ENCODE measurements at regions not wholly inside any gene's neighbourhood (a gene's known extent, or its start where the extent isn't known, plus 50 kb on each side); places are given as distances from the start of the nearest gene placed in this dataset.

DNA sequence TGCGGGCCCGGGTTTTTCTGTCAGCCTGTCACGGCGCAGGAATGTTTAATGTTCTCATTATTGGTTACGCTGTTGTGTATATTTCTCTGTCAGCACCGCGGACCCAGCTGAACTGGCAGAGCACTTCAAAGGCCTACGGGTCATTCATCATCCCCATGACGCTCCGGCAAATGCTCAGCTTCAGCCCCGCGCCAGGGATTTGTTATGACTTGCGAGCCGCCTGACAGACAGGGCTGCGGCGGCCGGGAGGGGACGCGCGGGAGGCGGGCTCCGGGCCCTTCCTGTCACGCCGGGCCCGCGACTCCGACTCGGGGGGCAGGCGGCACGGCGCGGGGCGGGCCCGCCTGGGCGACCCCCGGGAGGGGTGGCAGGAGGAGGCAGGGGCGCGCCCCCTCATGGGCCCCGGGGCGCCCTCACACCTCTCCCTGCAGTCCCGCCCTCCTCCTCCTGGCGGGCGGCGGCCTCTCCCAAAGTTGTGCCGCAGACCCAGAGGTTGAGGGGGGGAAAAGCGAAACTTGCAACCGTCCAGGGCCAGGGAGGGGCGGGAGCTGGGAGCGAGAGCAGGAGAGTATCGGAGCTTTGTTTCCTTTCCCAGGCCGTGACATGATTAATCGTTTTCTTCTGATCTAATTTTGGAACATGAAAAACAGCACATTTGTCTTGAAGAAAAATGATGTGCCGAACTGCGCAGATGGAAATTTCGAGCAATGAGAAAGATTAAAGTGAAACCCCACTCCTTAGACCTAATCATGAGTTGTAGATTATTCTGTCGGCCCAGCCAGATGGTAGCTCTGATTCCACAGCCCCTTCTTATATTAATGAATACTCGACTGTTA is 59.3 kb upstream of the COMTD1 start:
- Histone ChIP-seq H3K36me3 (ENCODE audit: control insufficient read depth, insufficient read depth, low read length) (no peaks in the 10 kb centered on the region), H3K9me3 (replicated peaks; ENCODE audit: control insufficient read depth, low read depth, low read length) (no peaks in the 10 kb centered on the region), H3K27me3 (ENCODE audit: control insufficient read depth, insufficient read depth, low read length) (peaks cover 5% of the 10 kb centered on the region), H3K27ac (ENCODE audit: low read length) (peak overlapping the region; percentile 76), H3K4me3 (ENCODE audit: low read length) (peak overlapping the region; percentile 55), H3K4me1 (ENCODE audit: control insufficient read depth, insufficient read depth, low read length) (peaks cover 17% of the 10 kb centered on the region)
- peak; percentile 90 for DNase-seq
- WGBS (ENCODE audit: insufficient coverage), result 1% methylated on average over 34 of the region's 57 CpGs

GRCh38 chr10:75294518-75294865 is 58.7 kb upstream of the COMTD1 start:
- H3K4me1 ChIP-seq (ENCODE audit: control insufficient read depth, insufficient read depth, low read length), result peaks cover 17% of the 10 kb centered on the region
- WGBS (ENCODE audit: insufficient coverage), result 3% methylated on average over 18 of the region's 20 CpGs
- peaks cover 5% of the 10 kb centered on the region for H3K27me3 ChIP-seq (ENCODE audit: control insufficient read depth, insufficient read depth, low read length)
- no peaks in the 10 kb centered on the region for H3K9me3 ChIP-seq (replicated peaks; ENCODE audit: control insufficient read depth, low read depth, low read length)
- peak overlapping the region; percentile 55 for H3K4me3 ChIP-seq (ENCODE audit: low read length)
- peak overlapping the region; percentile 47 for H3K27ac ChIP-seq (ENCODE audit: low read length)
- H3K36me3 ChIP-seq (ENCODE audit: control insufficient read depth, insufficient read depth, low read length), result no peaks in the 10 kb centered on the region
- DNase-seq, result no peak

DNA sequence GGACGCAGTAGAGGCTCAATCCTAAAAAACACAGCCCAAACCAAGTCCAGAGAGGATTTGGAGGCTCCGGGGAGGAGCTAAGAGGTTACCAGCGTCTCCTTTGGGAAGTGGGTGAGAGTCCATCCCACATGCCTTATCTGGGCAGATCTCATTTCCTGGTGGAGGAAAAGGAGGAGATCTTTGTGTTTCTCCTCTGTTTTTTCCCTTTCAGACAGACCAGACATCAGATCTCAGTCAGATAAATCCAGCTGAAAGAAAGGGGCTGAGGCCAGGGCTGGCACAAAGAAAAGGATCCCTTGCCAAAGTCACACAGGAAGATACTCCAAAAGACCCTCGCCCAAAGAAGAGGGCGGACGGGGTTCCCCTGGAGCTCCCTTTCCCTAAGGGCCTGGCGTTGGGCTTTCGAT is 58.3 kb upstream of the COMTD1 start:
- WGBS (ENCODE audit: insufficient coverage), result no CpG with 5 or more reads among the region's 8 CpGs
- peak; percentile 41 for DNase-seq

GRCh38 chr10:75293446-75293820 is 57.7 kb upstream of the COMTD1 start:
- H3K9me3 ChIP-seq (replicated peaks; ENCODE audit: control insufficient read depth, low read depth, low read length), result no peaks in the 10 kb centered on the region
- H3K4me3 ChIP-seq (ENCODE audit: low read length), result no peak overlapping the region
- H3K27ac ChIP-seq (ENCODE audit: low read length), result no peak overlapping the region
- H3K4me1 ChIP-seq (ENCODE audit: control insufficient read depth, insufficient read depth, low read length), result peaks cover 17% of the 10 kb centered on the region
- peaks cover 8% of the 10 kb centered on the region for H3K27me3 ChIP-seq (ENCODE audit: control insufficient read depth, insufficient read depth, low read length)
- DNase-seq, result peak; percentile 38
- no CpG with 5 or more reads among the region's 3 CpGs for WGBS (ENCODE audit: insufficient coverage)
- H3K36me3 ChIP-seq (ENCODE audit: control insufficient read depth, insufficient read depth, low read length), result no peaks in the 10 kb centered on the region

More for the DNA sequence above, 58.3 kb upstream of the COMTD1 start:
- no peaks in the 10 kb centered on the region for H3K36me3 ChIP-seq (ENCODE audit: control insufficient read depth, insufficient read depth, low read length)
- H3K4me3 ChIP-seq (ENCODE audit: low read length), result no peak overlapping the region
- H3K9me3 ChIP-seq (replicated peaks; ENCODE audit: control insufficient read depth, low read depth, low read length), result no peaks in the 10 kb centered on the region
- peak overlapping the region; percentile 47 for H3K27ac ChIP-seq (ENCODE audit: low read length)
- H3K27me3 ChIP-seq (ENCODE audit: control insufficient read depth, insufficient read depth, low read length), result peaks cover 7% of the 10 kb centered on the region
- H3K4me1 ChIP-seq (ENCODE audit: control insufficient read depth, insufficient read depth, low read length), result peaks cover 17% of the 10 kb centered on the region

- H3K27ac ChIP-seq (ENCODE audit: low read length), result no peak overlapping the region
- H3K9me3 ChIP-seq (replicated peaks; ENCODE audit: control insufficient read depth, low read depth, low read length), result no peaks in the 10 kb centered on the region
- peaks cover 17% of the 10 kb centered on the region for H3K4me1 ChIP-seq (ENCODE audit: control insufficient read depth, insufficient read depth, low read length)
- DNase-seq, result no peak
- 97% methylated on average over 10 of the region's 10 CpGs for WGBS (ENCODE audit: insufficient coverage)
- H3K36me3 ChIP-seq (ENCODE audit: control insufficient read depth, insufficient read depth, low read length), result no peaks in the 10 kb centered on the region
- no peak overlapping the region for H3K4me3 ChIP-seq (ENCODE audit: low read length)
- H3K27me3 ChIP-seq (ENCODE audit: control insufficient read depth, insufficient read depth, low read length), result peaks cover 8% of the 10 kb centered on the region
Observed at GRCh38 chr10:75292794-75293445, 57.2 kb upstream of the COMTD1 start.

DNA sequence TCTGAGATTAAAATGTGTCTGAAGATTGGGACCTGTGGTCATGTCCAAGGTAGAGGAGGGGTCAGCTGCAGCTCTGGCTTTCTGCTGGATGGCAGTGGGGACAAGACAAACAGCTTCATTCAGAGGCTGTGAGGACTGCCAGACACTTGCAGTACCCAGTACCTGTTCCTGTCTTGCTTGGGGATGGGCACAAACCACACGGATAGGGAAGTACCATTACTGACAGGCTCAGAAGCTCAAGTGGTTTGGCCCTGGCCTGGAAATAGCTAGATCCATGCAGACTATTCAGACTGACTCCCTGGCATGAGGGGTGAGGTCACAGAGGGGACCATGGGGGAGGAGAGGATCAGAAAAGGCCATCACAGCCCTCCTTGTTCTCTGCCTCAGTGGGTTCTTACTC is 56.0 kb upstream of the COMTD1 start:
- Histone ChIP-seq H3K4me3 (ENCODE audit: low read length) (no peak overlapping the region), H3K27ac (ENCODE audit: low read length) (no peak overlapping the region), H3K9me3 (replicated peaks; ENCODE audit: control insufficient read depth, low read depth, low read length) (no peaks in the 10 kb centered on the region), H3K27me3 (ENCODE audit: control insufficient read depth, insufficient read depth, low read length) (peaks cover 13% of the 10 kb centered on the region), H3K36me3 (ENCODE audit: control insufficient read depth, insufficient read depth, low read length) (no peaks in the 10 kb centered on the region), H3K4me1 (ENCODE audit: control insufficient read depth, insufficient read depth, low read length) (peaks cover 17% of the 10 kb centered on the region)
- WGBS (ENCODE audit: insufficient coverage), result 88% methylated on average over 1 of the region's 1 CpG
- no peak for DNase-seq

GRCh38 chr10:75288140-75288711 is 52.5 kb upstream of the COMTD1 start:
- 96% methylated on average over 5 of the region's 6 CpGs for WGBS (ENCODE audit: insufficient coverage)

GRCh38 chr10:75287697-75288096 is 51.9 kb upstream of the COMTD1 start:
- Histone ChIP-seq H3K4me3 (ENCODE audit: low read length) (no peak overlapping the region), H3K4me1 (ENCODE audit: control insufficient read depth, insufficient read depth, low read length) (peaks cover 16% of the 10 kb centered on the region), H3K27me3 (ENCODE audit: control insufficient read depth, insufficient read depth, low read length) (peaks cover 8% of the 10 kb centered on the region), H3K9me3 (replicated peaks; ENCODE audit: control insufficient read depth, low read depth, low read length) (no peaks in the 10 kb centered on the region), H3K27ac (ENCODE audit: low read length) (no peak overlapping the region), H3K36me3 (ENCODE audit: control insufficient read depth, insufficient read depth, low read length) (no peaks in the 10 kb centered on the region)
- 95% methylated on average over 3 of the region's 4 CpGs for WGBS (ENCODE audit: insufficient coverage)
- DNase-seq, result no peak

More at GRCh38 chr10:75288140-75288711, 52.5 kb upstream of the COMTD1 start:
- Histone ChIP-seq H3K9me3 (replicated peaks; ENCODE audit: control insufficient read depth, low read depth, low read length) (no peaks in the 10 kb centered on the region), H3K36me3 (ENCODE audit: control insufficient read depth, insufficient read depth, low read length) (no peaks in the 10 kb centered on the region), H3K4me1 (ENCODE audit: control insufficient read depth, insufficient read depth, low read length) (peaks cover 12% of the 10 kb centered on the region), H3K27me3 (ENCODE audit: control insufficient read depth, insufficient read depth, low read length) (peaks cover 10% of the 10 kb centered on the region), H3K27ac (ENCODE audit: low read length) (no peak overlapping the region), H3K4me3 (ENCODE audit: low read length) (no peak overlapping the region)
- no peak for DNase-seq

DNA sequence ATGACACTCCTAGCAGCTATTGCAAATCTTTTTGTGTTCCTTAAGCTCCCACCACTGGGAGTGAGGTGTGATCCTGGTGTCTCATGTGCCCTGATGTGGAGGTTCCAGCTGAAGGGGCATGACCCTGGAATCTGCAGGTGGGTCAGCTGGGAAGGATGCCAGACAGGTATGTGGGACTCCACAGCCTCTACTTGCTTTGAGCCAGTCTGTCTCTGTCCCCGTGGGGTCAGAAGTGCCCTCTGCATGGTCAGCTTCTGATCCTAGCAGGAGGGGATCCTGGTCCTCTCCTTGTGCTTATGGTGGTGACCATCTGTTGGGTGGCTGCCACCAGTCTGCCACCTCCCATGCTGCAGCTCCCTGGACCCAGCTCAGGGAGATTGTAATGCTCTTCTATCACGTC is 51.1 kb upstream of the COMTD1 start:
- DNase-seq, result no peak
- no peak overlapping the region for H3K27ac ChIP-seq (ENCODE audit: low read length)
- 64% methylated on average over 2 of the region's 2 CpGs for WGBS (ENCODE audit: insufficient coverage)
- H3K4me3 ChIP-seq (ENCODE audit: low read length), result no peak overlapping the region
- H3K4me1 ChIP-seq (ENCODE audit: control insufficient read depth, insufficient read depth, low read length), result peaks cover 16% of the 10 kb centered on the region
- peaks cover 8% of the 10 kb centered on the region for H3K27me3 ChIP-seq (ENCODE audit: control insufficient read depth, insufficient read depth, low read length)
- no peaks in the 10 kb centered on the region for H3K36me3 ChIP-seq (ENCODE audit: control insufficient read depth, insufficient read depth, low read length)
- no peaks in the 10 kb centered on the region for H3K9me3 ChIP-seq (replicated peaks; ENCODE audit: control insufficient read depth, low read depth, low read length)

All from muscle of leg (tissue), 3 donors.